Kidney tubule cell (primary cell): ENCODE measurements at regions not wholly inside any gene's neighbourhood (a gene's known extent, or its start where the extent isn't known, plus 50 kb on each side); places are given as distances from the start of the nearest gene placed in this dataset.

Experiments
- DNase-seq: peaks from one replicate; pipeline ENCODE4 v3.0.0-alpha.2; 2018; ENCODE audit warnings: low spot score

DNA sequence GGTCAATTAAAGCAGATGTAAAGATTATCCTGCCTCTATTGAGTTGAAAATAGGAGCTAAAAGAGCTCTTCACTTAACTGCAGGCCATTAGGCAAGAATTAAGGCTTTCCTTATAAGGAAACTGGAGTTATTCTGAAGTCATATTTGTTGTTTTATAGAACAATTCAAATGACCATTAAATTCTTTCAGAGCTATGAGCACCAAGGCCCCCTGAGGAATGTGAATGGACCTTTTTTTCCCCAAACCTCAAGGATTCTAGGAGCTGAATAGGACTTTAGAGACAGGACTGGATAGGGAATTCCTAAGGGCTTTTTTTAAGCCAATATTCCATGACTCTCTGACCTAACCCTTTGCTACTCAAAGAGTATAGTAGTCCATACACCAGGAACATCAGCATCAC is 565.7 kb upstream of the BTBD3 start:
- DNase-seq = no peak

DNA sequence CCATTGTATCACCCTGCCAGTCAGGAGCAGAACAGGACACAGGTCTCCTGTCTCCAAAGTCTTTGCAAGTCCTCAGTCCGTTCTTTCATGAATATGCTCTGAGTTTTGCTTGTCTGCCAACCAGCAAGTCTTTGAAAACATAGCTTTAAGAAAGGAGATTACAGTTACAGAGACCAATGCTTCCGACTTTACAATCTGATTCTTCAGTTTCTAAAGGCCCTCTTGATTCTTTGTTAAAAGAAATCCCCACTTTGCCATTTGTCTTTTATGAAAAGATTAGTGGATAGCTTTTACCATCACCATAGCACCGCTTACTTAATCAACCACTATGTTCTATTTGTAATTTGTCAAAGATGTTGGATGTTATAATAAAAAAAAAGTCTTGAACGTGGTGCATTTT is 562.8 kb upstream of the BTBD3 start:
- no peak for DNase-seq

DNA sequence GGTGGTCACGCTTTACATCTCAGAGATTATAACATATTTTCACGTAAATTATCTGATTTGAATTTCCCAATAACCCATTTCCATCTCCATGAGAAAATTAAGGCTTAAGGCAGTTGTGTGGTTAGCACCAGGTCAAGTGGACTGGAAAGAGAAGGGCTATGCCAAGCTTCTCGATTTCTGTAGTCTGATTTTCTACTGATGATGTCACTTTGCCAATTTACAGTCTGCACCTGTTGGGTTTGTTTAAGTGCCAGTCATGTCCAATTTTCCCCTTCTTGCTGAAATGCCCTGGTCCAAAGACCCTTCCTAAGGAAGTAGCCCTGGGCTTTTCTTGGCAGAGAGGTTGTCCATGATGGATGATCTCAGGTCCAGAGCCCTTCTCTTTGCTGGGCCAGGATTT is 562.3 kb upstream of the BTBD3 start:
- no peak for DNase-seq

DNA sequence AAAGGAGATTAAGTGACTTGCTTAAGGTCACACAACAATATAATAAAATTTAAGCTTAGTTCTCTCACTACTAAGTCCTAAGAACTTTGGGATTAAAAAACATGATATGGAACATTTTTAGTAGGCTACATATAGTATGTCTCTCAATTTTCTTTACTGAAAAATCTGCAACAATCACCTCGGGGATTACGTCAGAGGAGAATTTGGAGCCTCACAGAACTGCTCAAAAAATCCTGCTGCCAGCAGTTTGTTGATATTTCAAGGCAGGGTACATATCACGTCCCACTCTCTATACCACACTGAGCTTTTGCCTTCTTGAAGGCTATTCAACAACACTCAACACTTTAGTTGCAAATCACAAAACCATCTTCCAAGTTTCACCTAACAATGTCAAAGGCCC is 561.6 kb upstream of the BTBD3 start:
- no peak for DNase-seq

DNA sequence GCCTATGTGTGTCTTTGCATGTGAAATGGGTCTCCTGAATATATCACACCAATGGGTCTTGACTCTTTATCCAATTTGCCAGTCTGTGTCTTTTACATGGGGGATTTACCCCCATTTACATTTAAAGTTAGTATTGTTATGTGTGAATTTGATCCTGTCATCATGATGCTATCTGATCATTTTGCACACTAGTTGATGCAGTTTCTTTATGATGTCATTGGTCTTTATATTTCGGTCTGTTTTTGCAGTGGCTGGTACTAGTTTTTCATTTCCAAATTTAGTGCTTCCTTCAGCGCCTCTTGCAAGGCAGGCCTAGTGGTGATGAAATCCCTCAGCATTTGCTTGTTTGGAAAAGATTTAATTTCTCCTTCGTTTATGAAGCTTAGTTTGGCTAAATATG is 555.2 kb upstream of the BTBD3 start:
- DNase-seq = no peak

DNA sequence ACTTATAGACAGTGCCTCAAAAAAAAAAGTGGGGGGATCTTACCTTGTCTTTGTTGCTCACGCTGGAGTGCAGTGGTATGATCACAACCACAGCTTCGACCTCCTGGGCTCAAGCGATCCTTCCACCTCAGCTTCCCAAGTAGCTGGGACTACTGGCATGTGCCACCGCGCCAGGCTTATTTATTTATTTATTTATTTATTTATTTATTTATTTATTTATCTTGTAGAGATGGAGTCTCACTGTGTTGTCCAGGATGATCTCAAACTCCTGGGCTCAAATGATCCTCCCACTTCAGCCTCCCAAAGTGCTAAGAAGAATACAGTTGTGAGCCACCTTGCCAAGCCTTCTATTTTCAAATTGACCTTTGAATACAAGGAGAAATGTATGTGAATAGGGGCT is 553.0 kb upstream of the BTBD3 start:
- no peak for DNase-seq

DNA sequence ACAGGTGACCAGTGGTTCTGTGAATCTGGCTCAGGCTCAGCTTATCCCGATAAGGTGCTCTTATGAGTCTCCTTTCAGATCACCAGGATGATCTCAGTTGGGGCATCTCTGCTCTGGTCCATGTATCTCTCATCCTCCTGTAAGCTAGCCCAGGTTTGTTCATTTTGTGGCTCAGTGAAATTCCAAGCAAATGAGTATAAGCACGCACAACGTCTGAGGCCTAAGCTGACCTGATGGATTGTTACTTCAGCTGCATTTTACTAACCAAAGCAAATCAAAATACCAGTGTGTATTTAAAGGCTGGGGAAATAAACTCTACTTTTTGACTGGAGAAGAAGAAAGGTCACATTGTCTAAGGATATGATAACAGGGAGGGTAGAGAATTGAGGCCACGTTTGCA is 551.0 kb upstream of the BTBD3 start:
- no peak for DNase-seq

DNA sequence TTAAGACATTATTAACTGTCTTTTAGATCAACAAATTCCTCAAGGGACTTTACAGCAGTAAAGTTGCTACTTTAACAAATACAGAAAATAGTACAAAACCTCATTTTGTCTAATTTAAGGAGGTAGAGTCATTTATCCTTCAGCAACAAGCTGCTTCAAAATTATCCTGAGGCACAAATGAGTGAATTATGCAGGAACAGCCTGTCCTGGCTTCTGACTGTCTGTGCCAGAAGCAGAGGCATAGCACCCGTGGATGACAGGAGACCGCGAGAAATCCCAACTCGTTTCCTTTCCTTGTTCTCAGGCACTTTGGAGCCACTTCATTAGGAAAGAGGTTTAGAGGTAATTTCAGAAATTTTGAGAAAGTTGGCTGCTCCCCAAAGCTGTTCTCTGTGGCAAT is 549.2 kb upstream of the BTBD3 start:
- DNase-seq = no peak

DNA sequence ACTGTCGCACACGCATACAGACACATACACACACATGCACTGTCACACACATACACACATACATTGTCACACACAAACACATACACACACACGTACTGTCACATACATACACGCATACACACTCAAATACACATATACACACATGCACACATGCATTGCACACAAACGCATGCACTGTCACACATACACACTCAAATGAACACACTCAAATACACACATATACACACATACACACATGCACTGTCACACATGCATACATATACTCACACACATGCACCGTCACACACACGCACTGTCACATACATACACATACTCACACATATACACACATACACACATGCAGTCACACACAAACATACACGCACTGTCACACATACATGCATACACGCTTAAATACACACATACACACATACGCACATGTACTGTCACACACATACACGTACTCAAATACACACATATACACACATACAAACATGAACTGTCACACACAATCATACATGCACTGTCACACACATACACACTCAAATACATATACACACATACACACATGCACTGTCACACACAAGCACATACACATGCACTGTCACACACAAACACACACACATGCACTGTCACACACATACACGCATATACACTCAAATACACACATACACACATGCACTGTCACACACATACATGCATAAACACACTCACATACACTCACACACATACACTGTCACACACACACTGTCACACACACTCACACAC is 548.6 kb upstream of the BTBD3 start:
- DNase-seq = no peak

DNA sequence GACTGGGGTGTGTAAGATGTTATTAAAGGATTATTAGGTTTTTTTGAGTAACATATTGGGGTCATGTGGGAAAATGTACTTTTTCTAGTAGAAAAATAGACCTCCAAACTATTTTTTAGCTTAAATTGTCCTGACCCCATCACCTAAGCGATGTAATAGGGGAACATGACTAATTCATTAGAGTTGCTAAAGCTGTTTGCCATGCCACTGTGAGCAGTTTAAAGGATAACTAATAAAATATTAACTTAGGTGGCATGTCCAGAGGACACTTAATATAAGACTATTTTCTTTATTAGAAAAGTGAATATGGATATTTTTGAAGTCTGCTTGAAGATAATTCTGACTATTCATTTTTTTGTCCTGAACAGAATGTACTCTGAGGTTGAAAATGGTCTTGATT is 545.9 kb upstream of the BTBD3 start:
- peak; percentile 20 for DNase-seq

DNA sequence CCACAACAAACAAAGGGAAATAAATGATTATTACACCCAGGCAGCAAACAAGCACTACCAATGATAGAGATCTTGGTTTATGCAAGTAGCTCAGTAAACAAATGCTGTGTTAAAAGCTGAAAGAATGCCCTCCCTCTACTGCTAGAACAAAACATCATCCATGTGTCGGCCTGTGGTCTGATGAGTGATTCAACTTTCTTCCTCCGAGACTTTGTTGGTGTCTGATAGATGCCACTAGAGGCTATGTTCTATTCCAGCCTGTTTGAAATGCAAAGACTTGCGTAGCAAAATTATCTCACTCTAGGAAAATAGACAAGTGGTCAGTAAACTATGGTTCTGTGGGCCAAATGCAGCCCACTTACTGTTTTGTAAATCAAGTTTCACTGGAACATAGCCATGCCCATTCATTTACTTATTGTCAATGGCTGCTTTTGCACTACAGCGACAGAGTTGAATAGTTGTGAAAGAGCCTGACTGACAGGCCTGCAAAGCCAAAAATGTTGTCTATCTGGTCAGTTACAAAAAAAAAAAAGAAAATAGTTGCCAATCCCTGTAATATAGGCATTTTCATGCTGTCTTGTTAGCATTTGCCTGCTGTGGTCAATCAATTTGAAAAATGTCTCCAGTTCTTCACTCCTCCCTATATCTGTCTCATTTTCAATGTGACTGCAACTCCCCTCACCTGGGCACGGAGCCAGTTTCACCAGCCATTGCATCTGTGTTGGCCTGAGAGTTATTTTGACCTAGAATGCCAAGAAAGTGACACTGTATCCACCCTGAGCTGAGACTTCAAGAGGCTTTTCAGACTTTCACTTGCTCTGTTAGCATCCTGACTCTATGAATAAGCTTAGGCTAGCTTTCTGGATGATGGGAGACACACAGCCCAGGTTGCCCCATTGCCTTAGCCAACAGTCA is 544.6 kb upstream of the BTBD3 start:
- DNase-seq = peak; percentile 54

DNA sequence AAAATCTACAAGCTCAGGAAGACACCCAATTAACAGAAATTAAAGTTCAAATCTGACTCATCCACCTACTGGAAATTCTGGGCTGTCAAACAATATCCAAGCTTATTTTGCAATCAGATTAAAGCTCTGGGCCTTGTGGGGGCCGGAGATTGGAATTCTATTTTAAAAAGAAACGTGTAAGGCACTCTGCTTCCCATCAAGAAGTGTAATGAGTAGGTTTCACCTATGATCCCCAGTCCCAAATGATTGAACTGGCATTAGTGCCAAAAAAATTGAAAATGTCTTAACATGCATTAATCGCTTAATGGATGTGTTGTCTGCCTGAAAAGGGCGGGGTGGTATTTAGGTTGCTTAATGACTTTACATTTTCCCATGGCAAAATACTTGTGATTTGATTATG is 542.4 kb upstream of the BTBD3 start:
- DNase-seq = no peak

DNA sequence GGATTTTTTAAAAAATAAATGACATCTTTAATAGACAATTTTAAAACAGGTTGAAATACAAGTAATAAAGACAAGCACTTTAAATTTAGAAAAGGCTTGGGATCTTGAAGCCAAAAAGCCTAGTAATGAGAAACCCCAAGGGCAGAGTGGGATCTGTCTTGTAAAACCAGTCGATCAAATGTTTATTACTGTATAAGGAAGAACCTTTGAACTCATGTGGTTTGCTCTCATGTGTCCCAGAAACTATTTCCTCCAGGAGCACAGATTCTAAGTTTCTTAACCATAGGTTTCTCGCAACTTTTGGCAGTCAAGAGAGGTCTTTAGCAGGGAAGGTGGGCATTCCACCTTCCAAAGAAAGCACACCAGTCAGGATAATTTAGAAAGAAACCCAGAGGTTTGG is 541.7 kb upstream of the BTBD3 start:
- DNase-seq = no peak

DNA sequence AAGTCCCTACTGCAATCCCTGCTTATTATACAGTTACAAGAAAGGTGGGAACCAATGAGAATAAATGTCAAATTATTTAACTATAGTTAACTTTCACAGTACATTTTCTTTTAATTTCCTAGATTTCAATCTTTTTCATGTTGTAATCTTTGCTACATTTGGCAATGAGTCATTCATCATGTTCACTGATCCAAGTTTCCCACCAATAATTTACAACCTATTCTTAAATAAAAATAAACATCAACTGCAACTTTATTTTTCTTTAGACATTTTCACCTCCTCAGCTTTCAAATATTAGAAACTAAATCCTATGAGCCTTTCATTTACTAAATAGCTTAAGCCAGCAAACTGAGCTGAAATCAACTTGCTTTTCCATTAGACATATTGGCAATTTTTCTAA is 541.3 kb upstream of the BTBD3 start:
- peak; percentile 4 for DNase-seq

DNA sequence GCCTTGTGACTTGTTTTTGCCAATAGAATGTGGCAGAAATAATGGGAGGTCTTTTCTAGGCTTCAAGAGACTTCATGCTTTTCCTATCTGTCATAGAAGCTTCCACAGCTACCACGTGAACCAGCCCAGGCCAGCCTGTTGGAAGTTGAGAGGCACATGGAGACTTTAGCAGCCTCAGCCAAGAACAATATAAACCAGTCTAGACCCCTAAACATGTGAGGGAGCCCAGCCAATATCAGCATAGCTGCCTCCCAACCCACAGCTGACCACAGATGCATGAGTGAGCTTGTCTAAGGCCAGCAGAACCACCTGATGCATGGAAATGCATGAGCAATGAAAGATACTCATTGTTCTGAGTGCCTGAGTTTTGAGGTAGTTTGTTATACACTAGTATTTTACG is 540.7 kb upstream of the BTBD3 start:
- peak; percentile 87 for DNase-seq

DNA sequence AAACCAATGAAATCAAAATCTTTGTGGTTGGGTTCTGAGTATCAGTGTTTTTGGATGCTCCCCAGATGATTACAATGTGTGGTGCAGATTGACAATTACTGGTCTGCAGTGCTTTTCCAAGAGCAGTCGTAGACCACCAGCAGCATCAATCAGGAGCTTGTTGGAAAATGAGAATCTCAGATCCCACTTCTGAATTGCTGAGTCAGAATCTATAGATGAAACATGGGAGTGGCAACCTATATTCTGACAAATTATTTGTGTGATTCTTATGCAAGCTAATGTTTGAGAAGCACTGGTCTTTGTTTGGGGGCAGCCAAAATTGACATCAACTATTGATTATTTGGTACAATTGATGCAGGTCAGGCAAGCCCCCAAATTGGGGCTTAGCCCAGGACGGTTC is 539.9 kb upstream of the BTBD3 start:
- no peak for DNase-seq

DNA sequence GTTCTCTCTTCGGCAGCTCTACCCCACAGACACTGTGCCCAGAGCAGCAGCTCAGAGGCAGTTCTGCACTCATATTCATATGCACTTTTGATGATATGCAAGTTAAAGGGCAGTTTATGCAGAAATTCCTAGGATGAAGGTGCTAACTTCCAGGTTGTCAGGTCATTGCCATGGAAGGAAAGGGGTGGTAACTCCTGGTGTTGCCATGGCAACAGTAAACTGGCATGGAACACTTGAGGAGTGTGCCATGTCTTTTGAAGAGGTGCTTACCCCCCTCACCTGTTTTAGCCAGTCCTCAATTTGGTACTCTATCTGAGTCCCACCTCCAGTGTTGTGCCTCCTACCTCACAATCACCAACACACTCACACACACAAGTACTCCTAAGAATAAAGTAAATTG is 539.4 kb upstream of the BTBD3 start:
- peak; percentile 13 for DNase-seq

DNA sequence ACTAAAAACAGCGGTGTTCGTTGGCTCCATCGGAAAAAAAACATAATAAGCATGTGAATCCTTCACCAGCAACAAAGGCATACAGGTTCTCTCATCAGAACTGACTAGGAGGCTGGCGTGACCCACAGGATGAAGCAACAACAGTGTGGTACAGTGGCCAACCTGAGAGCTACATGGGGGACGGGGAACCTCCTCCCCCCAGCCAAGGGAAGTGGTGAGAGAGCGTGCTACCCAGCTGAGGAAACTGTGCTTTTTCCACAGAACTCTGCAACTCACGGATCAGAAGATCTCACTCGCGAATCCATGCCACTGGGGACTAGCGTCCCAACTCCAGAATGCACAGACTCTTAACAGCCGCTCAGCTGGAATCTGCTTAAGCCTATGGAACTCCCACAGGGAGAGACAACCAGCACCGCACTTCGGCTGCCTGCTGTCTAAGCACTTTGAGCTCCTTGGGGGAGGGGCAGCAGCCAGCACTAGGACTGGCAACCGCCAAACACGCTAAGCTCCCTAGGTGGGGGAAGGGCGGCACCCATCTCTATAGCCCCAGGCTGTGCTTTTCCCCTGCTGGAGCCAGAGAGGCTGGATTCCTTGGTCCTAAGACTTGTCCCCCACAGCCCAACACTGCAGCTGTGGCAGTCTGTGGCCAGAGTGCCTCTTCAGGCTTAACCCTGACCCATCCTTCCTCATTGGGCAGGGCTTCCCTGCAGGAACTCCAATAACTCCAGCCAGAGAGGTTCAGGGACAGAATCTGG is 538.3 kb upstream of the BTBD3 start:
- no peak for DNase-seq

DNA sequence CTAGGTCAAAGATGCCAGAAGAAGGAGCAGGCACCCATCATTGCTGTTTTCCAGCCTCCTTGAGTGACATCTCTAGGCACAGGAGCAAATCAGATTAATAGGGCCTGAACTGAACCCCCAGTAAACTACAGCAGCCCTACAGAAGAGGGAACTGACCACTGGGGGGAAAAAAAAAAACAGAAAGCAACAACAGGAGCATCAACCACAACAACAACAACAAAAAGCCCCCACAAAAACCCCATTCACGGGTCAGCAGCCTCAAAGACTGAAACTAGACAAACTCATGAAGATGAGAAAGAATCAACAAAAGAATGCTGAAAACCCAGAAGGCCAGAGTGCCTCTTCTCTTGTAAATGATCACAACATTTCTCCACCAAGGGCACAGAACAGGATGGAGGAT is 537.4 kb upstream of the BTBD3 start:
- no peak for DNase-seq

DNA sequence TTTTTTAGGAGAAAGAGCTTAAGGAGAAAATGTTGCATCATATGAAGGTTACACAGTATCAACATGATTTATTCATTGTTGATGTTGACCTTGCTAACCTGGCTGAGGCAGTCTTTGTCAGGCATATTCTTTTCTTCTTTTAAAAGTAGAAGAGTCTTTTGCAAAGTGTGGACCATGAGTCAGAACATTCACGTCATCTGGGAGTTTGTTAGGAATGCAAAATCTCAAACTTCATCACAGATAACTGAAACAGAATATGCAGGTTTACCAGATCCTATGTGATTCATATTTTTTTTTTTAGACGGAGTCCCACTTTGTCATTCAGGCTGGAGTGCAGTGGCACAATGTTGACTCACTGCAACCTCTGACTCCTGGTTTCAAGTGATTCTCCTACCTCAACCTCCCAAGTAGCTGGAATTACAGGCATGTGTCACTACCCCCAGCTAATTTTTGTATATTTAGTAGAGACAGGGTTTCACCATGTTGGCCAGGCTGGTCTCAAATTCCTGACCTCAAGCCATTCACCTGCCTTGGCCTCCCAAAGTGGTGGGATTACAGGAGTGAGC is 530.4 kb upstream of the BTBD3 start:
- DNase-seq = peak; percentile 96

DNA sequence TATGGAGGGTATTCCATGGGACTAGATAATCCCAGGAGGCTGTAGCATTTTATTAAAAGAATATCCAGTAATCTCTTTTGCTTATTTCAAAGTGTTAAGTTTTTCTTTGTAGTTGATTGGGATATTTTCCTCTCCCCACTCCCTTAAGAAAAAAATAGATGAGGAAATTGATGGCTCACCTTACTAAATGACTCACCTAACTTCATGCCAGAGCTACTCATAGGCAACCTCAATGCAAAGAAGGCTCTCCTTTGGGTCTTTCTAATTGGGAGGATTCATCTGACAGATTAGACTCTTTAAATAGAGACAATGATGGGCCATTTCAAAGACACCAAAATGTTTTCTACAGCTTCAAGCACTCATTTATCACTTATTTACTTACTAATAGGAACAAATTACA is 528.5 kb upstream of the BTBD3 start:
- peak; percentile 72 for DNase-seq

DNA sequence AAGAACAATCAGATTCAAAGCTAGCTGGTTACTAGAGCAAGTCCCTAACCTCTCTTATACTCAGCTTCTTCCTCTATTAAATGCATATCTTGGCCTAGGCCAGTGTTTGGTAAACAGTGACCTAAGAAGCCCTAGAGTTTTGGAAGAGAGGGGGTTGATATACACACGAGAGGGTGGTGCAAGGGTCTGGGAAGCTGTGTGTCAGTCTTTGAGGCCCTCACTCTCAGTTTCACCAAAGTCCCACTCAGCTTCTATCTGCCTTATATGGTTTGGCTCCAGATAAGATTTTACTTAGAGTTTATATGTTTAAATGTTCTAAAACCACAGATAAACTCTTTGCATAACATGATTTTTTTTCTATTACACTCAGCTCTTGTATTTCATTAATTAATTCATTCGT is 526.1 kb upstream of the BTBD3 start:
- no peak for DNase-seq
